ENCODE measurements at regions not wholly inside any gene's neighbourhood (a gene's known extent, or its start where the extent isn't known, plus 50 kb on each side); places are given as distances from the start of the nearest gene placed in this dataset.

DNA sequence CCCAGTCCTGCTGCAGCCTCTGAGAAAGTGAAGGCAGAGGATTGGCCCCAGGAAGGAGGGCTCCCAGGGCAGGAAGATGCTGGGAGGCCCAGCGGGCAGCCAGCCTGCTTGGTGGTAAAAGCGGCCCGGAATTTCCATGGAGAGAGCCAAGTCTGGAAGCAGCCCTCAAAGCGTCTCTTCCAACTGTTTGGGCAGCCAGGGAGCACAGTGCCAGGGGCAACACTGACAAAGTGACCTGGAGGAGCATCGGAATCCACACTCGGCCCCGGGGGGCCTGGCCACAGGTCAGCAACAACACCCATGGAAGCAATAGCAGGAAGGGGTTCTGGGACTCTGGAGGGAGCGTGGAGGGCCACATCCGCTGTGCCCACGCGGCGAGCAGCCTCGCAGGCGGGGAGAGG lies 63.2 kb upstream of the FGFR2 start:
- no peak for DNase-seq
- TF ChIP-seq, protein P1, sequence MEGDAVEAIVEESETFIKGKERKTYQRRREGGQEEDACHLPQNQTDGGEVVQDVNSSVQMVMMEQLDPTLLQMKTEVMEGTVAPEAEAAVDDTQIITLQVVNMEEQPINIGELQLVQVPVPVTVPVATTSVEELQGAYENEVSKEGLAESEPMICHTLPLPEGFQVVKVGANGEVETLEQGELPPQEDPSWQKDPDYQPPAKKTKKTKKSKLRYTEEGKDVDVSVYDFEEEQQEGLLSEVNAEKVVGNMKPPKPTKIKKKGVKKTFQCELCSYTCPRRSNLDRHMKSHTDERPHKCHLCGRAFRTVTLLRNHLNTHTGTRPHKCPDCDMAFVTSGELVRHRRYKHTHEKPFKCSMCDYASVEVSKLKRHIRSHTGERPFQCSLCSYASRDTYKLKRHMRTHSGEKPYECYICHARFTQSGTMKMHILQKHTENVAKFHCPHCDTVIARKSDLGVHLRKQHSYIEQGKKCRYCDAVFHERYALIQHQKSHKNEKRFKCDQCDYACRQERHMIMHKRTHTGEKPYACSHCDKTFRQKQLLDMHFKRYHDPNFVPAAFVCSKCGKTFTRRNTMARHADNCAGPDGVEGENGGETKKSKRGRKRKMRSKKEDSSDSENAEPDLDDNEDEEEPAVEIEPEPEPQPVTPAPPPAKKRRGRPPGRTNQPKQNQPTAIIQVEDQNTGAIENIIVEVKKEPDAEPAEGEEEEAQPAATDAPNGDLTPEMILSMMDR (IDR thresholded peaks at IDR 0.05): no peak
- no peak for TF ChIP-seq POLR2A (IDR thresholded peaks at IDR 0.05)
- H3K4me3 ChIP-seq: no peak overlapping the region
- WGBS, 4 donors: 88 to 96% (median 92%) methylated on average over 11 to 14 of the region's 14 CpGs
- intact Hi-C loops (cut with DNase I): no loop called here
- no peaks in the 10 kb centered on the region for H3K36me3 ChIP-seq (replicated peaks in 1 of 2)
- H3K4me1 ChIP-seq (replicated peaks in 1 of 2): no peaks in the 10 kb centered on the region
- H3K27ac ChIP-seq: no peak overlapping the region
- no peaks in the 10 kb centered on the region for H3K9me3 ChIP-seq (replicated peaks in 1 of 3)
- no peaks in the 10 kb centered on the region for H3K27me3 ChIP-seq

DNA sequence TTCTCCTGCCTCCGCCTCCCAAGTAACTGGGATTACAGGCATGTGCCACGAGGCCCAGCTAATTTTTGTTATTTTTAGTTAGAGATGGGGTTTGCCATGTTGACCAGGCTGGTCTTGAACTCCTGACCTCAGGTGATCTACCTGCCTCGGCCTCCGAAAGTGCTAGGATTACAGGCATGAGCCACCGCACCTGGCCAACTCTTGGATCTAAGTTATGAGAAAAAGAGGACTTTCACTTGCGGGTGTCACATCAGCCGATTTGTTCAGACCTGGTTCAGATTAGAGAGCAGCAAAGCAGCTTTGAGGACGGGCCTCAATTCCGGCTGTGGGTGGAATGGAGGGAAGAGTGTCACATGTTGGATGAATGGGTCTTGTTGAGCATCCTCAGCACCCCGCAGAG lies 61.0 kb upstream of the FGFR2 start:
- WGBS, 4 donors: 82 to 95% (median 90%) methylated on average over 8 to 10 of the region's 10 CpGs
- no peak for TF ChIP-seq POLR2A (IDR thresholded peaks at IDR 0.05)
- TF ChIP-seq, protein P1 (IDR thresholded peaks at IDR 0.05): no peak
- Histone ChIP-seq H3K36me3 (replicated peaks in 1 of 2) (no peaks in the 10 kb centered on the region), H3K27ac (no peak overlapping the region), H3K4me1 (replicated peaks in 1 of 2) (no peaks in the 10 kb centered on the region), H3K4me3 (no peak overlapping the region), H3K27me3 (no peaks in the 10 kb centered on the region), H3K9me3 (replicated peaks in 1 of 3) (no peaks in the 10 kb centered on the region)
- DNase-seq: no peak
- intact Hi-C loops (cut with DNase I): loop anchor here in 1 of 2 donors (2.0 kb wide), 1 partner anchor 34 kb away; no protein-coding TSS in a partner anchor

DNA sequence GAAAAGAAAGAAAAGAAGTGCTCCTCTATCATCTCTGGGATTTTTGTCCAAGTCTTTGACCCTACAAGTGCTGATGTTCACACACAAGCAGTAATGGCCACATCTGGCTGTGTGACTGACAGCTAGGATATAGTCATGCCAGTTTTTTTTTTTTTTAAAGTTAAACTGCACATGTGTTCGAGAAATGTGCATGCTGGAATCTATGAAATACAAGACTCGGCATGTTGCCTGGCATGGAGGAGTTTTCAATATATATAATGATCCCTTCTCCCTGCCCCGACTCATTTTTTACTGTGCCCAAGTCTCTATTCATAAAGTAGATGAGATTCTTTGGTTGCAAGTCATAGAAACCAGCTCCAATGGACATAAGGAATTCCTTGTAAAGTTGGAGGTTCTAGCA lies 60.4 kb upstream of the FGFR2 start:
- H3K36me3 ChIP-seq (replicated peaks in 1 of 2): no peaks in the 10 kb centered on the region
- no peak overlapping the region for H3K27ac ChIP-seq
- WGBS, 4 donors: 83 to 95% (median 93%) methylated on average over 3 of the region's 3 CpGs
- intact Hi-C loops (cut with DNase I): loop anchor here in 1 of 2 donors (2.0 kb wide), 1 partner anchor 34 kb away; no protein-coding TSS in a partner anchor
- TF ChIP-seq, protein P1 (IDR thresholded peaks at IDR 0.05): no peak
- TF ChIP-seq POLR2A (IDR thresholded peaks at IDR 0.05): no peak
- no peak for DNase-seq
- H3K9me3 ChIP-seq (replicated peaks in 1 of 3): no peaks in the 10 kb centered on the region
- H3K4me1 ChIP-seq (replicated peaks in 1 of 2): no peaks in the 10 kb centered on the region
- H3K4me3 ChIP-seq: no peak overlapping the region
- H3K27me3 ChIP-seq: no peaks in the 10 kb centered on the region

DNA sequence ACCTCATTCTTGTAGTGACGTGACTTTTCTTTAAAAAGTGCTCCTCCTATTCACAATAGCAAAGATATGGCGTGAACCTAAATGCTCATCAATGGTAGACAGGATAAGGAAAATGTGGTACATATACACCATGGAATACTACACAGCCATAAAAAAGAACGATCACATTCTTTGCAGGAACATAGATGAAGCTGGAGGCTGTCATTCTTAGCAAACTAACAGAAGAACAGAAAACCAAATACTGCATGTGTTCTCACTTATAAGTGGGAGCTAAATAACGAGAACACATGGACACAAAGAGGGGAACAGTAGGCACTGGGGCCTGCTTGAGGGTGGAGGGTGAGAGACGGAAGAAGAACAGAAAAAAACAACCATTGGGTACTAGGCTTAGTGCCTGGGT lies 59.9 kb upstream of the FGFR2 start:
- H3K27me3 ChIP-seq: no peaks in the 10 kb centered on the region
- TF ChIP-seq POLR2A (IDR thresholded peaks at IDR 0.05): no peak
- TF ChIP-seq, protein P1 (IDR thresholded peaks at IDR 0.05): no peak
- no peak for DNase-seq
- H3K4me1 ChIP-seq (replicated peaks in 1 of 2): no peaks in the 10 kb centered on the region
- intact Hi-C loops (cut with DNase I): loop anchor here in 1 of 2 donors (2.0 kb wide), 1 partner anchor 33 kb away; no protein-coding TSS in a partner anchor
- H3K36me3 ChIP-seq (replicated peaks in 1 of 2): no peaks in the 10 kb centered on the region
- H3K4me3 ChIP-seq: no peak overlapping the region
- H3K9me3 ChIP-seq (replicated peaks in 1 of 3): no peaks in the 10 kb centered on the region
- 86 to 93% (median 89%) methylated on average over 5 of the region's 5 CpGs for WGBS, 4 donors
- H3K27ac ChIP-seq: no peak overlapping the region

Measured in adrenal gland (tissue), 9 donors.